ENCODE measurements at regions not wholly inside any gene's neighbourhood (a gene's known extent, or its start where the extent isn't known, plus 50 kb on each side); places are given as distances from the start of the nearest gene placed in this dataset.

DNA sequence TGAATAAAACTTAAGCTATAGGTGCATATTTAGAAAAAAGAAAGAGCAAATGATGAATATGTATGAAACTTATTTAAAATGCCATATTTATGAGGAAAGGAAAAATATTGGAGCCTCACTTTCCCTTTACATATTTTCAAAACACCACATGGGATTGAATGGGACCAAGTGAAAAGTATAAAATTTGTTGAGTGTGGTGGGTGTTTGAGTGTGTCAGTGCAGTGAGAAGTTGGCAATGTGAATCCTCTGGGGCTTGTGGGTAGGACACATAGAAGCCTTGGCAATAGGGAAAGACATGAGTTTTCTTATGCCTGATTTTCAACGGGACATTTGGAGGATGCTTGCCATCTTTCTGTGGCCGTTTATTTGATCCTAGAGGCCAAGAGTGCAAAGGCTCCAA is 502.2 kb upstream of the CELF4 start:
- H4K20me1 ChIP-seq (replicated peaks; ENCODE audit: control insufficient read depth, extremely low read depth, insufficient read depth, low read length) = no peaks in the 10 kb centered on the region
- FAIRE-seq = no peak
- no peak for DNase-seq (ENCODE audit: low read depth, low spot score)
- intact Hi-C loops (cut with micrococcal nuclease) = no loop called here
- no peak overlapping the region for H3K4me3 ChIP-seq (replicated peaks in 1 of 3; ENCODE audit: insufficient read depth in 1 of 3, low read depth in 1 of 3, low read length in 3 of 3)
- peaks cover 2% of the 10 kb centered on the region for H3K9me3 ChIP-seq (replicated peaks; ENCODE audit: control insufficient read depth, insufficient read depth, low read length)
- ChIA-PET POLR2A (no interaction called here), CTCF (no interaction called here)
- H3K9ac ChIP-seq (replicated peaks; ENCODE audit: extremely low read depth, insufficient read depth, low read length) = no peak overlapping the region
- H3K4me1 ChIP-seq (ENCODE audit: control insufficient read depth, extremely low read depth, insufficient read depth, low read length) = no peaks in the 10 kb centered on the region
- no peaks in the 10 kb centered on the region for H3K27me3 ChIP-seq (ENCODE audit: control insufficient read depth in 2 of 2, insufficient read depth in 2 of 2, low read length in 2 of 2)
- TF ChIP-seq POLR2AphosphoS5 (IDR thresholded peaks at IDR 0.05; ENCODE audit: insufficient read depth, low read depth, low read length) (no peak), GATA2 (IDR thresholded peaks at IDR 0.05; ENCODE audit: insufficient read depth, insufficient read length, low read depth, low read length) (no peak), POLR2A (IDR thresholded peaks at IDR 0.05; ENCODE audit: low read depth, low read length) (no peak), FOS (IDR thresholded peaks at IDR 0.05; ENCODE audit: borderline replicate concordance, insufficient read depth, low read length) (no peak), EZH2 (IDR thresholded peaks at IDR 0.05; ENCODE audit: borderline replicate concordance, low read depth, low read length, severe bottlenecking) (no peak), MYC (IDR thresholded peaks at IDR 0.05; ENCODE audit: low read depth, low read length) (no peak), JUN (IDR thresholded peaks at IDR 0.05; ENCODE audit: borderline replicate concordance, insufficient read depth, insufficient read length, low read depth) (no peak)
- TF ChIP-seq, protein P1, sequence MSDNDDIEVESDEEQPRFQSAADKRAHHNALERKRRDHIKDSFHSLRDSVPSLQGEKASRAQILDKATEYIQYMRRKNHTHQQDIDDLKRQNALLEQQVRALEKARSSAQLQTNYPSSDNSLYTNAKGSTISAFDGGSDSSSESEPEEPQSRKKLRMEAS (IDR thresholded peaks at IDR 0.05; ENCODE audit: insufficient read depth, insufficient read length) = no peak
- TF ChIP-seq, protein P2, sequence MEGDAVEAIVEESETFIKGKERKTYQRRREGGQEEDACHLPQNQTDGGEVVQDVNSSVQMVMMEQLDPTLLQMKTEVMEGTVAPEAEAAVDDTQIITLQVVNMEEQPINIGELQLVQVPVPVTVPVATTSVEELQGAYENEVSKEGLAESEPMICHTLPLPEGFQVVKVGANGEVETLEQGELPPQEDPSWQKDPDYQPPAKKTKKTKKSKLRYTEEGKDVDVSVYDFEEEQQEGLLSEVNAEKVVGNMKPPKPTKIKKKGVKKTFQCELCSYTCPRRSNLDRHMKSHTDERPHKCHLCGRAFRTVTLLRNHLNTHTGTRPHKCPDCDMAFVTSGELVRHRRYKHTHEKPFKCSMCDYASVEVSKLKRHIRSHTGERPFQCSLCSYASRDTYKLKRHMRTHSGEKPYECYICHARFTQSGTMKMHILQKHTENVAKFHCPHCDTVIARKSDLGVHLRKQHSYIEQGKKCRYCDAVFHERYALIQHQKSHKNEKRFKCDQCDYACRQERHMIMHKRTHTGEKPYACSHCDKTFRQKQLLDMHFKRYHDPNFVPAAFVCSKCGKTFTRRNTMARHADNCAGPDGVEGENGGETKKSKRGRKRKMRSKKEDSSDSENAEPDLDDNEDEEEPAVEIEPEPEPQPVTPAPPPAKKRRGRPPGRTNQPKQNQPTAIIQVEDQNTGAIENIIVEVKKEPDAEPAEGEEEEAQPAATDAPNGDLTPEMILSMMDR (IDR thresholded peaks at IDR 0.05; ENCODE audit: extremely low read depth in 1 of 2, insufficient read depth in 1 of 2, low read depth in 1 of 2, low read length in 2 of 2) = no peak
- H3K27ac ChIP-seq (ENCODE audit: insufficient read depth, low read depth, low read length) = no peak overlapping the region
- no peaks in the 10 kb centered on the region for H3K9me1 ChIP-seq (replicated peaks; ENCODE audit: control insufficient read depth, extremely low read depth, insufficient read depth, low read length)
- H3K79me2 ChIP-seq (ENCODE audit: control insufficient read depth, insufficient read depth, low read length) = no peaks in the 10 kb centered on the region
- no peak overlapping the region for H2AFZ ChIP-seq (ENCODE audit: low read depth, low read length)
- no TSS peak for BruUV-seq (replicated peaks)
- no peaks in the 10 kb centered on the region for H3K36me3 ChIP-seq (ENCODE audit: control insufficient read depth in 2 of 2, extremely low read depth in 1 of 2, insufficient read depth in 2 of 2, low read length in 2 of 2)
- no peak overlapping the region for H3K4me2 ChIP-seq (ENCODE audit: insufficient read depth, low read length)
- dilution Hi-C loops (cut with MboI; ENCODE audit: extremely low pct_ligation_motif_present, low sequenced_read_pairs) = no loop called here

All from endothelial cell of umbilical vein (primary cell).